ENCODE measurements at regions not wholly inside any gene's neighbourhood (a gene's known extent, or its start where the extent isn't known, plus 50 kb on each side); places are given as distances from the start of the nearest gene placed in this dataset.
"Not testable (repeated sequence)": the region's sequence is repeated elsewhere in the genome, so short reads cannot be mapped to it uniquely, and the experiment has no call there.

DNA sequence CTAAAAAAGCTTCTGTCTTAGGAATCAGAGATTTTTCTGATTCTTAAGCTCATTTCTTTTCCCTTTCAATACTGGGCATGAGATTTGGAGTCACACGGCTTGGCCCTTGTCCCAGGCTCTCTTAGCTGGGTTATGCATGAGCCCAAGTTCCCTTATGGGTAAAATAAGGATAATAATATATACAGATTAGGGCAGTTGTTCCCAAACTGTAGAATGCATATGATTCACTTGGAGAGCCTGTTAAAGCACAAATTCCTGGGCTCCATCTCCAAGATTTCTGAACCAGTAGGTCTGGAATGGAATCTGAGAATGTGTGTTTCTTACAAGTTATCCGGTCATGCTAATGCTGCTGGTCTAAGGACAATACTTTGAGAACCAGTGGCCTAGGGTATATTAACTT, 154.0 kb downstream of the REEP3 start:
- no peak overlapping the region for H3K27ac Mint-ChIP-seq
- ATAC-seq = no peak
- no peak for DNase-seq (ENCODE audit: low spot score in 2 of 2)

DNA sequence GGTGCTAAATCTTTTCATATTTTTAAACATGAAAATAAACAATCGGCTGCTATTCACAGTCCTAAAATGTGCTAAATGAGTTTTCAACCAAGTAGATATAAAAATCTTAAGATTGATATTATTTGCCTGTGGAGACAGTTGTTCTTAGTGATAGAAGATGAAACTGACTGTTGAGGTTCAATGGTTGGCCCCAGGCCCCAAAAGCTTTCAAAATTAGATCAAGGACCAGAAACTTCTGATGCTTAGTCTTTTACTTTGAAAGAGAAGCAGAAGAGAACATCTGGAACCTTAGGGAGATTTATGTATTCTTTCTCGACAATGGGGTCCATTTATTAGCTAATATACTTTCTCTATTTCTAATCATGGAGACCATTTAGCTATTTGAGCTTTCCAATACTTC, 155.8 kb downstream of the REEP3 start:
- H3K9me3 Mint-ChIP-seq = no peaks in the 10 kb centered on the region
- no peak overlapping the region for H3K27ac Mint-ChIP-seq
- ATAC-seq (no peak), DNase-seq (ENCODE audit: low spot score in 2 of 2) (no peak)
- no peaks in the 10 kb centered on the region for H3K36me3 Mint-ChIP-seq

More for the DNA sequence above, 154.0 kb downstream of the REEP3 start:
- Mint-ChIP-seq H3K36me3 (no peaks in the 10 kb centered on the region), H3K9me3 (no peaks in the 10 kb centered on the region)

DNA sequence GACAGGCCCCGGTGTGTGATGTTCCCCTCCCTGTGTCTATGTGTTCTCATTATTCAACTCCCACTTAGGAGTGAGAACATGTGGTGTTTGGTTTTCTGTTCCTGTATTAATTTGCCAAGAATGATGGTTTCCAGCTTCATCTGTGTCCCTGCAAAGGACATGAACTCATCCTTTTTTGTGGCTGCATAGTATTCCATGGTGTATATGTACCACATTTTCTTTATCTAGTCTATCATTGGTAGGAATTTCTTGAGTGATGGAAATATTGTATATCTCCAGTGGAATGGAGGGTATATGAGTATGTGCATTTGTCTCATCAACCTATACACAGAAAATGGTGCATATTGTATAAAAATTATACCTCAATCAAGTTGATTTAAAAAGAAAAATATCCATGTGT, 159.3 kb downstream of the REEP3 start:
- H3K9me3 Mint-ChIP-seq; DNase-seq (ENCODE audit: low spot score in 2 of 2); H3K27ac Mint-ChIP-seq; ATAC-seq; H3K36me3 Mint-ChIP-seq: not testable (repeated sequence)

DNA sequence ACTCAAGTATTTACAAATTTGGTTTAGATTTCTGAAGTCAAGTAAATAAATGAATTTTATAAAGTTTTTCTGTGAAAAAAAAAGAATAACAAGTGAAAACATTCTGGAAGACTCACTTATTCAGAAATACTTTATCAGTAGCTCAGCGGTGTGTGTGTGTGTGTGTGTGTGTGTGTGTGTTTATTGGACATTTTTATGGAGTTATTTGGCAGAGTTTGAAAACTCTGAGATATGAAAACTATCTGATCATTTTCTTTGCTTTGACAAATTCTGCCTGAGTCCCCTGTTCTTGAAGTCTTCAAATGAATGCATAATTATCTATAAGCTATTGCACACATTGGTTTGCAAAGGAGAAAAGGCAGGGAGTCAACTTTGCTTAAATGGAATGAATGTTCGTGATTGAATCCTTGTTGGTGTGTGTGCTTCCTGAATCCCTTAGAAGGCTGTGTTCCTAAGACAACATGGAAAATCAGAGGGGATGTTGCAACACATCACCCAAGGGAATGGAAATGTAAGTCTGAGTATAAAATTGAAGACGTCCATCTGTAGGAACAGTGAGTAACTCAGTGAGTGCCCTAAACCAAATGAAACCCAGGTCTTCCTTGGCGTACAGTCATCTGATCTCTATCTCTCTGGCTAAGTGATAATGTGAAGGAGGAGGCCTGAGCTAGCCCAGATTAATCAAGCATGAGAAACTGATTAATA, 160.9 kb downstream of the REEP3 start:
- DNase-seq (ENCODE audit: low spot score in 2 of 2) (no peak), ATAC-seq (no peak)
- Mint-ChIP-seq H3K9me3 (no peaks in the 10 kb centered on the region), H3K27ac (no peak overlapping the region), H3K36me3 (no peaks in the 10 kb centered on the region)

DNA sequence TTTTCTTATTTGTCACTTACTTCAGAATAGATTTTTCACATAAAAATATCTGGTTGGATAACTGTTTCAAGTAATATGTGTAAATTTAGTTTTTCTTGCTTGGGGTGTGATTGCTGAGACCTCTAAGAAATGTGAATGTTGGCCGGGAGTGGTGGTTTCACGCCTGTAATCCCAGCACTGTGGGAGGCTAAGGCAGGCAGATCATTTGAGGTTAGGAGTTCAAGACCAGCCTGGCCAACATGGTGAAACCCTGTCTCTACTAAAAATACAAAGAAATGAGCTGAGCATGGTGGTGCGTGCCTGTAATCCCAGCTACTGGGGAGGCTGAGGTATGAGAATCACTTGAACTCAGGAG, 161.5 kb downstream of the REEP3 start:
- not testable (repeated sequence) for DNase-seq (ENCODE audit: low spot score in 2 of 2); ATAC-seq; H3K36me3 Mint-ChIP-seq; H3K9me3 Mint-ChIP-seq
- peak overlapping the region in 1 of 2 donors; percentile 18 for H3K27ac Mint-ChIP-seq

DNA sequence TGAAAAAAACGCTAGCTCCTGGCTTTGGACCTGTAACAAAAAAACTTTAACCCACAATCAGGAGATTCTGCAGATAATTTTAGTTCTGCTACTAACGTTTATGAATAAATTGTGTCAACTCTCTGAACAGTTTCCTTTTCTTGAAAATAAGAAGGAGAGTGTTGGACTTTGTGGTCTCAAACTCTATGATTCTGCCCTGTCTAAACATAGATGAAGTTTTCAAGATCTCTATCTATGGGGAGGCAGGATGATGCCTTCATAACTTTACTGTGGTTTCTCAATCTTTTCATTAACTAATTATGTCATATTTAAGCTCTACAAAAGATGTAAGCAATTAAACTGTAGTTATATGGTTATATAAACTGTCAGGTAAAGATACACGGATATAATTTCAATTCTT, 162.0 kb downstream of the REEP3 start:
- no peak for ATAC-seq
- no peak for DNase-seq (ENCODE audit: low spot score in 2 of 2)
- H3K36me3 Mint-ChIP-seq = no peaks in the 10 kb centered on the region
- H3K9me3 Mint-ChIP-seq = no peaks in the 10 kb centered on the region
- no peak overlapping the region for H3K27ac Mint-ChIP-seq

DNA sequence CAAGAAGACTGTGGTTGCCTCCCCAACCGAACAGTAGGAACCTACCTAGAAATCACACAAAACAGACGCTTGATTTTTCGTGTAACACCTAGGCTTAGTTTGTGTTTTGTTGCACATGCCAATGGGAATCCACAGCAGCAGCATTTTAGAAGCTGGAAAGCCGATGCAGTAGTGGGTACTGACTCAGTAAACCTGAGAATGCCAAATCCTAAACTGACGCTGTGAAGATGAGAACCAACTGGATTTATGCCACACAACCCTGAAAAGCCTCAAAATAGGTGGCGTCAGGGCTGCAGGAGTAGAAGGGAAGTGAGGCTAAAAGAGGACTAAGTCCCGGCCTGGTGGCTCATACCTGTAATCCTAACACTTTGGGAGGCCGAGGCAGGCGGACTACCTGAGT, 162.5 kb downstream of the REEP3 start:
- no peaks in the 10 kb centered on the region for H3K36me3 Mint-ChIP-seq
- ATAC-seq (no peak), DNase-seq (ENCODE audit: low spot score in 2 of 2) (no peak)
- H3K27ac Mint-ChIP-seq = no peak overlapping the region
- no peaks in the 10 kb centered on the region for H3K9me3 Mint-ChIP-seq

DNA sequence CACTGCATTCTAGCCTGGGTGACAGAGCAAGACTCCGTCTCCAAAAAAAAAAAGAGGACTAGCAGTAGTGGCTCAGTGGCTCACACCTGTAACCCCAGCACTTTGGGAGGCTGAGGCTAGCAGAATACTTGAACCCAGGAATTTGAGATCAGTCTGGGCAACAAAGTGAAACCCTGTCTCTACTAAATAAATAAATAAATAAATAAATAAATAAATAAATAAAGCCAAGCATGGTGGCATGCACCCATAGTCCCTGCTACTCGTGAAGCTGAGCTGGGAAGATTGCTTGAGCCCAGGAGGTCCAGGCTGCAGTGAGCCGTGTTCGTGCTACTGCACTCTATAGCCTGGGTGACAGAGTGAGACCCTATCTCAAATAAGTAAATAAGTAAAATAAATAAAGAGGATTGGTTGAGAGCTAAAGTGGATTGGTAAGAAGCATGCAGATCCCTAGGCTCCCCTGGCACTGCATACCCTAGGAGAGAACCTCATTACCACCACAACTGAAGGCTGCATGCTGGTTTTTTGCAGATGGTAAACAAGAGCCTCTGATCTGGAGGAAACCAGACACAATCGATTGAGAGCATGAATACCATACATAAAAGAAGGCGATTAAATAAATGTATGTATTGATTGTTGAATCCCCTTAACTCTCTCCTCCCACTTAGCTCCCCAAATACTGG, 163.2 kb downstream of the REEP3 start:
- Mint-ChIP-seq H3K9me3 (no peaks in the 10 kb centered on the region), H3K27ac (no peak overlapping the region), H3K36me3 (no peaks in the 10 kb centered on the region)
- ATAC-seq (no peak), DNase-seq (ENCODE audit: low spot score in 2 of 2) (no peak)

DNA sequence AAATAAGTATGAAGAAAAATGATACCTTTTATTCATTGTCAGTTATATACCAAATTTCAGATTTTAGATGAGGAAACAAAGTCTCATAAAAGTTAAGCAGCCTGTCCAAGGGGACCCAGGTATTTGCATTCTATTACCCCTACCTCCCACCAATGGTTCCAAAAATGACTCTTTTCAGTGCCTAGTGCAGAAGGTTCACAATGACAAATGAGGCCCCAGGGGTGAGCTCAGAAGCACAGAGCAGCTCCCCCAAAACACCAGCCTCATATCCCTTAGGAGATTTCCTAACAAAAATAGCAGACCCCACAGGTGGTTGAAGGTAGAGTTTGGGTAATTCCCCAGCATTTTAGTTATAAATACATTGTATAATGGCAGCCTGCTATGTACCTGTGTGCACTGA, 168.6 kb downstream of the REEP3 start:
- ATAC-seq (no peak), DNase-seq (ENCODE audit: low spot score in 2 of 2) (no peak)
- Mint-ChIP-seq H3K27ac (no peak overlapping the region), H3K36me3 (peaks cover 0 to 11% of the 10 kb centered on the region in 2 donors), H3K9me3 (peaks cover 0 to 5% of the 10 kb centered on the region in 2 donors)

DNA sequence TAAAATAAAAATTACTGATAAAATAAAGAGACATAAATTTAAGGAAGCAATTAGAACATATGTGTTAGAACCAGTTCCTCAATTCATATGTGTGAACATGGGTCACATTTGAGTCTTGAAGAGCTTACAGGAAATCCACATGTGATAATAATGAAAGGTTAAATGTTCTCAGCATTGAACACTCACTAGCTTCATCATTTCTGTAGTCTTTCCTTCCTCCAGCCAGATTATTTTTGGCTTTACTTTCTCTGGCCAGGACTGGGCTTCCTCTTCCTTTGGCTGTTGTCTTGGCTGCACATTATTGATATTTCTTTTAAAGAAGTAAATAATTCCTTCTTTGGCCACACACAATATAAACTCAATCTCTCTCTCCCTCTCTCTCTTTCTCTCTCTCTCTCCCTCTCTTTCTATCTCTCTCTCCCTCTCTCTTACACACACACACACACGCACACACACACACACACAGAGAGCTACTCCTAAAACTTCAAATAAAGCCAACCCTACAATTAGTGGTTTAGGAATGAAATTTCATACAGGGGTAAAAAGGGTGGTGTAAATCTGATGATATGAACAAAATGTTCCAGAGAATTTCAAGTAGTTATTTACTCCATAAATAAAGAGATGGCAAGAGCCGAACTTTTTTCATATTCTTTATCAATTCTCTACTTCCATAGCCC, 171.2 kb downstream of the REEP3 start:
- H3K36me3 Mint-ChIP-seq = peaks cover 0 to 12% of the 10 kb centered on the region in 2 donors
- no peak for DNase-seq (ENCODE audit: low spot score in 2 of 2)
- no peak for ATAC-seq
- peaks cover 0 to 5% of the 10 kb centered on the region in 2 donors for H3K9me3 Mint-ChIP-seq
- H3K27ac Mint-ChIP-seq = no peak overlapping the region

DNA sequence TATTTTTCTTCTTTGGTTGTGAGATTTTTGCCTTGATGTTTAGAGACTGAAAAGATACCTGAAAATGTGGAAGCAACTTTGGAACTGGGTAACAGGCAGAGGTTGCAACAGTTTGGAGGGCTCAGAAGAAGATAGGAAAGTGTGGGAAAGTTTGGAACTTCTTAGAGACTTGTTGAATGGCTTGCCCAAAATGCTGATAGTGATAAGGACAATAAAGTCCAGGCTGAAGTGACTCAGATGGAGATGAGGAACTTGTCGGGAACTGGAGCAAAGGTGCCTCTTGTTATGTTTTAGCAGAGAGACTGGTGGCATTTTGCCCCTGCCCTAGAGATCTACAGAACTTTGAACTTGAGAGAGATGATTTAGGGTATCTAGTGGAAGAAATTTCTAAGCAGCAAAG, 171.8 kb downstream of the REEP3 start:
- H3K36me3 Mint-ChIP-seq = peaks cover 0 to 12% of the 10 kb centered on the region in 2 donors
- not testable (repeated sequence) for DNase-seq (ENCODE audit: low spot score in 2 of 2); H3K27ac Mint-ChIP-seq; H3K9me3 Mint-ChIP-seq; ATAC-seq

DNA sequence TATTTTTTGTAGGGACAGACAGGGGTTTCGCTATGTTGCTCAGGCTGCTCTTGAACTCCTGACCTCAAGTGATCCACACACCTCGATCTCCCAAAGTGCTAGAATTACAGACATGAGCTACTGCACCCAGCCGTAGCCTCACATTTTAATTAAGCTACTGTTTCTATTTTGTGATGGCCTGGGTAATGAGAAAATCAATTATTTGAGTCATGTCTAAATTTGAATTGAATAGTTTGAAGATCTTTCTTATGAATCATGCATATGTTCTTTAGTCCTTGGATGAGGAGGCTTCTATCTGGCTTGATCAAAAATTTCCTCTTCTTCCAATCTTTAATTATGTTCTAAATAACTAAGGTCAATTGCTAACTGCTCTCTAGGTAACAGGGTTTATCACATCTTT, 175.0 kb downstream of the REEP3 start:
- ATAC-seq (no peak), DNase-seq (ENCODE audit: low spot score in 2 of 2) (no peak)
- Mint-ChIP-seq H3K36me3 (peaks cover 0 to 12% of the 10 kb centered on the region in 2 donors), H3K27ac (no peak overlapping the region), H3K9me3 (peaks cover 0 to 5% of the 10 kb centered on the region in 2 donors)

DNA sequence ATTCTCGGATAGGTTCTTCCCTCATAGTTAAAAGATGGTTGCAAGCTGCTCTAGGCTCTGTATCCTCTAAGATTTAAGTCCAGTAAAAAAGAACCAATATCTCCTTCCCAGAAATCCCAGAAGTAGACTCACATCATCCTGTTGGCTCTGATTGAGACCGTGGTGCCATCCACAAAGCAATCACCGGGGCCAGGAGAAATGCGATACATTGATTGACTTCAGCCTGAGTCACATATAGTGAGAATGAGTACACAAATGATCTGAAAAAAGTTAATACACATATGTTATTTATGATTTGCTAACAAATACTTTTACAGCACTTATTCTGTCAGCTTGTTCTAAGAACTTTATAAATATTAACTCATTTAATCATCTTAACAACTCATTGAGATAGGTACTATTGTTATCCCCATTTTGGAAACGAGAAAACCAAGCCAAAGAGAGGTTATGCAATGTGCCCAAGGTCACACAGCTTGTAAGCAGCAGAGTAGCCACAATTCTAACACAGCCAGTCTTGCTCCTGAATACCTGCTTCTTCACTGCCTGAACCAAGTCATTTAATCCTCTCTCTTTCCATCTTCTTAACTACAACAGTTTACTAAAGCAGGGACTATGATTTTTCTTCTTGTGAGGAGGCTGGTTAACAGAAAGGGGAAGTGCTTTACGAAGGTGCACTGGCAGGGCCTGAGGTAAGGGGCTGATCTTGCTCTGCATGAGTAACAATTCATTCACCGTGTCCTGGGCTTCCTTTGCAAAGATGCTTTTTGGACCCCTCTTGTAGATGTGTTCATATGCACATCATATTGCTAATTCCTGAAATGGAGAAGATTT, 177.0 kb downstream of the REEP3 start:
- peaks cover 0 to 5% of the 10 kb centered on the region in 2 donors for H3K9me3 Mint-ChIP-seq
- no peak for ATAC-seq
- DNase-seq (ENCODE audit: low spot score in 2 of 2) = no peak

DNA sequence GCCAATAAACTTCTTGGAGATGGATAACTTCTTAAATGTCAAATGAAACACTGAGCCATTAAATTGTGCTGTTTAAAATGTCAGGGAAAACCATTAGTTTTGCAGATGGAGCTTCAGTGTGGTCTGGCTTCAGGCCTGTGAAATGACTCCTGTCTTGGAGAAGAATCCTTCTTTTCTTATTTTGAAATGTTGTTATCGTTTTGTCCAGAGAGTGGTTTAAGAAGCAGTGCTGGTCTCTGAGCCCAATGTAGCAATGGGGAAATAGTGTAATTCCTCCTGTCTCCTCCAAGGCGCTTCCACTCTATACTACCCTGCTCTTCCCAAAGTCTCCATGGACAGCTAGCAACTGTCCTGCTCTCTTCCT, 177.6 kb downstream of the REEP3 start:
- Mint-ChIP-seq H3K36me3 (peaks cover 0 to 17% of the 10 kb centered on the region in 2 donors), H3K9me3 (peaks cover 0 to 6% of the 10 kb centered on the region in 2 donors), H3K27ac (no peak overlapping the region)
- no peak for DNase-seq (ENCODE audit: low spot score in 2 of 2)
- ATAC-seq = no peak

More for the DNA sequence above, 177.0 kb downstream of the REEP3 start:
- Mint-ChIP-seq H3K36me3 (peaks cover 0 to 12% of the 10 kb centered on the region in 2 donors), H3K27ac (no peak overlapping the region)

DNA sequence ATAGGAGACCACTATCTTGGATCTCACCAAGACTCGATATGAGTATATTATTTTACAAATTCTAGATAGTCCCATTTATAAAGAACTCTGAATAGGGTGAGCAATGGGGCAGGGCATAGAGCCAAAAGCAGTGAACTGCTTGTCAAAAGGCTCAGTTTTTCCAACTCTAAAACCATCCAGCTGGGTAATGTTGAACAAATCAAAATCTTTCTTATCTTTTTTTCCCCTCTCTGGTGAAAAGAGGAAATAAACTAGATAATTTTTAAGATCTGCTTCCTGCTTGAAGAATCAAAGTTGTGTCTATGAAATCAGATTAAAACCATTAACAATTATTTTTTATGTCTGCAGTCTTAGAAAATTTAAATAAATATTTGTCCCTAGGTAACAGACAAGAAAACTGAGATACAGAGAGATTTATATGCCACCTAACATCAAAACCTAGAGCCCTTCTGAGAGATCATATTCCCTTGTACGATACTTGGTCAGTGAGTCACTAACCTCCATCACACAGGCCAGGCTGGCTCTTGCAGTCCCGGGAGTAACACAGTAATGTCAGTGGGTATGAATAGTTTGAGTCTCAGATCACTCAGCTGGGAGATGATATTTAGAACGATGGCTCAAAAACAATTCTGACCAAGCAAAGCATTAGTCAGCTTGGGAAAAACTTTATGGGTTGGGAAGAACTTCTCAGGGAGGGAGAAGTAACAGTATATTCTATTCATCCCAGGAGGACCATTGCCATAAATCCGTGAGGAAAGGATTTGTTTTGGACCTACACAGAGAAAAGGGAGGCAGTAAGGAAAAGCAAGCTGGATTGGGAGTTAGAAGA, 178.8 kb downstream of the REEP3 start:
- ATAC-seq = peak; percentile 97 to 99
- Mint-ChIP-seq H3K9me3 (peaks cover 0 to 3% of the 10 kb centered on the region in 2 donors), H3K27ac (peak overlapping the region in 1 of 2 donors; percentile 23), H3K36me3 (peaks cover 0 to 11% of the 10 kb centered on the region in 2 donors)
- DNase-seq (ENCODE audit: low spot score in 2 of 2) = no peak

DNA sequence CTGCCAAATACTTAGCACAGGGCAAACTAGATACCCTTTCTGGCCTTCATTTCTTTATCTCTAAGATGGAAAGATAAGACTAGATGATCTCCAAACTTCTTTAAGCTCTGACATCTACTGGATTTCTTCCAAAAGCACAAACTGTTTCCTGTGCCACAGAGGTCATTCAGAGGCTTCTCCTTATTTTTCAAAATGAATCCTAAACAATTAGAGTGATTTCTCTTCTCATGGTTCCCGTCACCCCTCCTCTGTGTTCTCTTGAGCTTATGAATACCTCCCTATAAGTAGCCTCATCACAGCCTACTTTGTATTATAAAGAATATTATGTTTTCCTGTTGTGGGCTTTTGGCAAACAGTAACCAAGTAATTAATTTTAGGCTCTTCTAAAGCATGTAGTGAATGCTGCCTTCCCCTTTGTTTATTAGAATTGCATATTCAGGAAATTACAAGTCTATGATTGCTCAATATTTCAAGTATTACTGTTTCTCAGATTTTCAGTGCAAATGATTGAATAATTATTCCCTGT, 179.5 kb downstream of the REEP3 start:
- H3K27ac Mint-ChIP-seq = peak overlapping the region in 1 of 2 donors; percentile 23
- H3K36me3 Mint-ChIP-seq = peaks cover 0 to 12% of the 10 kb centered on the region in 2 donors
- peaks cover 0 to 3% of the 10 kb centered on the region in 2 donors for H3K9me3 Mint-ChIP-seq
- no peak for DNase-seq (ENCODE audit: low spot score in 2 of 2)
- ATAC-seq = no peak
